MM.1S (cell line): ENCODE measurements at regions not wholly inside any gene's neighbourhood (a gene's known extent, or its start where the extent isn't known, plus 50 kb on each side); places are given as distances from the start of the nearest gene placed in this dataset.

Experiments used
- DNase-seq: peaks from one replicate; pipeline ENCODE4 v3.0.0-alpha.2; 2015
- H2AFZ ChIP-seq: fragments of 300-600 bp; sonication (generic); 2 replicates; pipeline ENCODE4 v1.6.0; 2016; ENCODE audit warnings: antibody characterized with exemption, low read length
- H3F3A ChIP-seq: fragments of 300-600 bp; sonication (generic); 2 replicates; pipeline ENCODE4 v1.6.1; 2016; ENCODE audit warnings: mild to moderate bottlenecking, antibody characterized with exemption, low read length, moderate library complexity, mixed read lengths; ENCODE audit not compliant: insufficient read depth
- H3K27ac ChIP-seq: fragments of 300-600 bp; sonication (generic); 2 replicates; pipeline ENCODE4 v1.5.1; 2016; ENCODE audit warnings: mild to moderate bottlenecking, low read length
- H3K27me3 ChIP-seq: fragments of 300-600 bp; sonication (generic); replicated peaks from 2 replicates; pipeline ENCODE4 v1.6.0; 2016; ENCODE audit warnings: low read length; ENCODE audit not compliant: insufficient read depth
- H3K36me3 ChIP-seq: fragments of 300-600 bp; sonication (generic); replicated peaks from 2 replicates; pipeline ENCODE4 v1.6.1; 2016; ENCODE audit warnings: mild to moderate bottlenecking, low read length, mixed read lengths; ENCODE audit not compliant: insufficient read depth
- H3K4me1 ChIP-seq: fragments of 300-600 bp; sonication (generic); 2 replicates; pipeline ENCODE4 v1.6.1; 2016; ENCODE audit warnings: low read length, mixed read lengths
- H3K4me2 ChIP-seq: fragments of 300-600 bp; sonication (generic); 2 replicates; pipeline ENCODE4 v1.6.0; 2016; ENCODE audit warnings: low read depth, low read length
- H3K4me3 ChIP-seq: fragments of 300-600 bp; sonication (generic); 2 replicates; pipeline ENCODE4 v1.5.1; 2016; ENCODE audit warnings: low read length, mixed read lengths
- H3K79me2 ChIP-seq: fragments of 300-600 bp; sonication (generic); 2 replicates; pipeline ENCODE4 v1.6.1; 2016; ENCODE audit warnings: mixed run types, low read length, mixed read lengths
- H3K9ac ChIP-seq: fragments of 300-600 bp; sonication (generic); 2 replicates; pipeline ENCODE4 v1.6.1; 2016; ENCODE audit warnings: low read length, mixed read lengths
- H3K9me2 ChIP-seq: fragments of 300-600 bp; sonication (generic); replicated peaks from 2 replicates; pipeline ENCODE4 v1.6.1; 2016; ENCODE audit warnings: mild to moderate bottlenecking, low read length, mixed read lengths; ENCODE audit not compliant: insufficient read depth
- H3K9me3 ChIP-seq: fragments of 300-600 bp; sonication (generic); replicated peaks from 2 replicates; pipeline ENCODE4 v1.6.1; 2016; ENCODE audit warnings: mild to moderate bottlenecking, low read length, mixed read lengths; ENCODE audit not compliant: insufficient read depth
- H4K20me1 ChIP-seq: fragments of 300-600 bp; sonication (generic); 2 replicates; pipeline ENCODE4 v1.6.1; 2016; ENCODE audit warnings: mild to moderate bottlenecking, low read length, moderate library complexity, mixed read lengths; ENCODE audit not compliant: insufficient read depth
- CTCF ChIP-seq: fragments of 300-600 bp; sonication (generic); IDR thresholded peaks from 2 replicates; pipeline ENCODE4 v1.5.1; 2016; ENCODE audit warnings: antibody characterized with exemption, low read length, mixed read lengths
- EZH2 ChIP-seq: fragments of 300-600 bp; sonication (generic); optimal IDR thresholded peaks from 2 replicates; pipeline ENCODE3; 2017; ENCODE audit warnings: low read depth, mild to moderate bottlenecking, antibody characterized with exemption, low read length, mixed read lengths
- EZH2phosphoT487 ChIP-seq: fragments of 300-600 bp; sonication (generic); IDR thresholded peaks from 2 replicates; pipeline ENCODE4 v1.6.1; 2018; ENCODE audit warnings: antibody characterized with exemption, low read length

GRCh38 chr4:35993606-35994005 lies 250.7 kb downstream of the ARAP2 start:
- Histone ChIP-seq H2AFZ (no peak overlapping the region), H3K4me3 (no peak overlapping the region), H4K20me1 (no peaks in the 10 kb centered on the region), H3K4me2 (no peak overlapping the region), H3K27ac (no peak overlapping the region), H3K9me2 (no peaks in the 10 kb centered on the region), H3K4me1 (no peaks in the 10 kb centered on the region), H3K9me3 (no peaks in the 10 kb centered on the region), H3K9ac (no peak overlapping the region), H3F3A (no peaks in the 10 kb centered on the region), H3K36me3 (no peaks in the 10 kb centered on the region), H3K79me2 (no peaks in the 10 kb centered on the region), H3K27me3 (no peaks in the 10 kb centered on the region)
- DNase-seq, result no peak
- TF ChIP-seq CTCF (no peak), EZH2 (no peak), EZH2phosphoT487 (no peak)

GRCh38 chr4:36000941-36001557 lies 243.3 kb downstream of the ARAP2 start:
- Histone ChIP-seq H3F3A (no peaks in the 10 kb centered on the region), H3K27me3 (no peaks in the 10 kb centered on the region), H3K9ac (no peak overlapping the region), H3K27ac (no peak overlapping the region), H3K4me3 (no peak overlapping the region), H3K9me2 (no peaks in the 10 kb centered on the region), H4K20me1 (no peaks in the 10 kb centered on the region), H3K9me3 (no peaks in the 10 kb centered on the region), H3K36me3 (no peaks in the 10 kb centered on the region), H3K4me1 (no peaks in the 10 kb centered on the region), H2AFZ (no peak overlapping the region), H3K4me2 (no peak overlapping the region), H3K79me2 (no peaks in the 10 kb centered on the region)
- no peak for DNase-seq
- no peak for TF ChIP-seq EZH2
- TF ChIP-seq CTCF, result no peak
- no peak for TF ChIP-seq EZH2phosphoT487

- Histone ChIP-seq H3K27ac (no peak overlapping the region), H3F3A (no peaks in the 10 kb centered on the region), H3K4me2 (no peak overlapping the region), H2AFZ (no peak overlapping the region), H3K4me3 (no peak overlapping the region), H3K9me2 (no peaks in the 10 kb centered on the region), H3K9ac (no peak overlapping the region), H3K79me2 (no peaks in the 10 kb centered on the region), H4K20me1 (no peaks in the 10 kb centered on the region), H3K4me1 (no peaks in the 10 kb centered on the region), H3K9me3 (no peaks in the 10 kb centered on the region), H3K27me3 (no peaks in the 10 kb centered on the region), H3K36me3 (no peaks in the 10 kb centered on the region)
- TF ChIP-seq CTCF (no peak), EZH2phosphoT487 (no peak), EZH2 (no peak)
- no peak for DNase-seq
Measured at GRCh38 chr4:36003051-36003450, 241.3 kb downstream of the ARAP2 start.
